ENCODE measurements at regions not wholly inside any gene's neighbourhood (a gene's known extent, or its start where the extent isn't known, plus 50 kb on each side); places are given as distances from the start of the nearest gene placed in this dataset.

- TF ChIP-seq HOXB13 (CRISPR knock-in tag; IDR thresholded peaks at IDR 0.05; ENCODE audit: low read depth), result no peak
- no peak for TF ChIP-seq HEYL (CRISPR knock-in tag; IDR thresholded peaks at IDR 0.05)
- TF ChIP-seq POLR2AphosphoS2 (conservative IDR thresholded peaks at IDR 0.05; ENCODE audit: low read length), result no peak
- no peak for TF ChIP-seq PBX3 (IDR thresholded peaks at IDR 0.05)
- TF ChIP-seq RNF2 (IDR thresholded peaks at IDR 0.05; ENCODE audit: borderline replicate concordance, low read depth), result no peak
Observed at GRCh38 chr20:57918551-57918950, 208.7 kb upstream of the PMEPA1 start (continued).

- Histone ChIP-seq H3K4me2 (no peak overlapping the region), H3K4me3 (no peak overlapping the region), H3K9me3 (0 out of 3 replicates have a peak, but pooled peaks cover 2% of the 10 kb centered on the region), H3K4me1 (no peaks in the 10 kb centered on the region; the same call in 2 of the 3 replicates), H3K27ac (no peak overlapping the region)
- ChIA-PET CTCF (no interaction called here), POLR2A (no interaction called here)
- DNase-seq (ENCODE audit: low read depth in 1 of 2, low spot score in 1 of 2) (no peak), ATAC-seq (no peak), FAIRE-seq (no peak)
- TF ChIP-seq MAZ (IDR thresholded peaks at IDR 0.05; ENCODE audit: borderline replicate concordance, low read depth, low read length) (no peak), CHD2 (IDR thresholded peaks at IDR 0.05; ENCODE audit: low read length, partially characterized antibody) (no peak), HOXB5 (CRISPR knock-in tag; IDR thresholded peaks at IDR 0.05) (no peak), TP53 (CRISPR knock-in tag; IDR thresholded peaks at IDR 0.05) (no peak), FOSB (CRISPR knock-in tag; IDR thresholded peaks at IDR 0.05) (no peak), USF2 (IDR thresholded peaks at IDR 0.05) (no peak), HMGXB4 (CRISPR knock-in tag; IDR thresholded peaks at IDR 0.05; ENCODE audit: borderline replicate concordance) (no peak), RAD21 (conservative IDR thresholded peaks at IDR 0.05 in 1 of 2, IDR thresholded peaks at IDR 0.05 in 1 of 2) (no peak), ZFP36 (IDR thresholded peaks at IDR 0.05; ENCODE audit: borderline replicate concordance, partially characterized antibody) (no peak), ELK1 (IDR thresholded peaks at IDR 0.05; ENCODE audit: low read depth, low read length) (no peak), MAX (IDR thresholded peaks at IDR 0.05) (no peak), RCOR1 (IDR thresholded peaks at IDR 0.05; ENCODE audit: low read depth, low read length) (no peak), NFE2L2 (conservative IDR thresholded peaks at IDR 0.05; ENCODE audit: low read length) (no peak)
- 65% methylated on average over 4 of the region's 4 CpGs for WGBS (ENCODE audit: missing lambda C conversion rate)
Observed at GRCh38 chr20:57914205-57914604, 204.4 kb upstream of the PMEPA1 start.

- ChIA-PET POLR2A (no interaction called here), CTCF (no interaction called here)
- Histone ChIP-seq H3K9me3 (0 out of 3 replicates have a peak, but pooled peaks cover 2% of the 10 kb centered on the region), H3K4me1 (no peaks in the 10 kb centered on the region; the same call in 2 of the 3 replicates), H3K27ac (no peak overlapping the region), H3K4me2 (no peak overlapping the region), H3K4me3 (no peak overlapping the region)
- 76% methylated on average over 11 of the region's 12 CpGs for WGBS (ENCODE audit: missing lambda C conversion rate)
- DNase-seq (ENCODE audit: low read depth in 1 of 2, low spot score in 1 of 2), result no peak
- ATAC-seq, result no peak
- no peak for TF ChIP-seq ZSCAN20 (CRISPR knock-in tag; IDR thresholded peaks at IDR 0.05)
- FAIRE-seq, result no peak
Observed at GRCh38 chr20:57913156-57913930, 203.5 kb upstream of the PMEPA1 start.

Data from A549 (cell line).